Right lobe of liver (tissue), 4 donors: ENCODE measurements at regions not wholly inside any gene's neighbourhood (a gene's known extent, or its start where the extent isn't known, plus 50 kb on each side); places are given as distances from the start of the nearest gene placed in this dataset.

ENCODE experiments used
- POLR2A ChIP-seq: fragments of 450-650 bp; IDR thresholded peaks from one replicate; pipeline ENCODE4 v1.6.1; 2017; ENCODE audit warnings: antibody characterized with exemption, mild to moderate bottlenecking
- TF ChIP-seq, protein P1 (sequence below), 4 donors: fragments of 200-600 bp in 3 of 4; fragments of 450-650 bp in 1 of 4; IDR thresholded peaks; one replicate each; pipeline versions ENCODE4 v1.5.1 to v1.8.0; 2016 to 2022; ENCODE audit warnings: antibody characterized with exemption in 4 of 4, mild to moderate bottlenecking in 2 of 4
- donor health status: DM: no; HTN: no; CAD: no.
- donor health status: DM: no; HTN: no; CAD: no.
- donor health status: DM: no; HTN: yes; CAD: no.

DNA sequence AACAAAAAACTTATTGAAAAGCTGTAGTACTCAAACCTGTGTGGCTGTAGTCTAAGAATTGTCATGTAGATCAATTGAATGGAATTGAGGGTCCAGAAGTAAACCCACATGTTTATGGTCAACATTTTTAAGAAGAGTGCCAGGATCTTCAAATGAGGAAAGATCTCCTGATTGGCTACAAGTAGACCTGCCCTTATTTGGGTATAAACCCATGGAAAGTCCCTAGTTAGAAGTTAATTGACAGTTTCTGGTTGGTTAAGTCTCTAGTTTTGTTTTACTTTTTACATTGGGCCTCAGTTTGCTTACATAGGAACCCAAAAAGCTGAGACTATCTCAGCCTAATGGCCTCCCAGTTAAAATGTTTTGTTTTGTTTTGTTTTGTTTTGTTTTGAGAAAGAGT lies 91.9 kb upstream of the RESF1 start:
- TF ChIP-seq, protein P1, sequence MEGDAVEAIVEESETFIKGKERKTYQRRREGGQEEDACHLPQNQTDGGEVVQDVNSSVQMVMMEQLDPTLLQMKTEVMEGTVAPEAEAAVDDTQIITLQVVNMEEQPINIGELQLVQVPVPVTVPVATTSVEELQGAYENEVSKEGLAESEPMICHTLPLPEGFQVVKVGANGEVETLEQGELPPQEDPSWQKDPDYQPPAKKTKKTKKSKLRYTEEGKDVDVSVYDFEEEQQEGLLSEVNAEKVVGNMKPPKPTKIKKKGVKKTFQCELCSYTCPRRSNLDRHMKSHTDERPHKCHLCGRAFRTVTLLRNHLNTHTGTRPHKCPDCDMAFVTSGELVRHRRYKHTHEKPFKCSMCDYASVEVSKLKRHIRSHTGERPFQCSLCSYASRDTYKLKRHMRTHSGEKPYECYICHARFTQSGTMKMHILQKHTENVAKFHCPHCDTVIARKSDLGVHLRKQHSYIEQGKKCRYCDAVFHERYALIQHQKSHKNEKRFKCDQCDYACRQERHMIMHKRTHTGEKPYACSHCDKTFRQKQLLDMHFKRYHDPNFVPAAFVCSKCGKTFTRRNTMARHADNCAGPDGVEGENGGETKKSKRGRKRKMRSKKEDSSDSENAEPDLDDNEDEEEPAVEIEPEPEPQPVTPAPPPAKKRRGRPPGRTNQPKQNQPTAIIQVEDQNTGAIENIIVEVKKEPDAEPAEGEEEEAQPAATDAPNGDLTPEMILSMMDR (IDR thresholded peaks at IDR 0.05): no peak
- no peak for TF ChIP-seq POLR2A
